LNCaP clone FGC (cell line): ENCODE measurements at regions not wholly inside any gene's neighbourhood (a gene's known extent, or its start where the extent isn't known, plus 50 kb on each side); places are given as distances from the start of the nearest gene placed in this dataset.

Experiments
- DNase-seq: peaks from one replicate; pipeline ENCODE4 v3.0.0-alpha.2; 2011; ENCODE audit warnings: low read depth
- H3K4me3 ChIP-seq: 2 replicates; pipeline ENCODE4 v1.5.1; 2011; ENCODE audit warnings: mild to moderate bottlenecking, low read depth, low read length, control low read depth
- TF ChIP-seq, protein P1 (sequence below): IDR thresholded peaks from 2 replicates; pipeline ENCODE4 v1.5.1; 2012; ENCODE audit warnings: mild to moderate bottlenecking; ENCODE audit not compliant: control insufficient read depth, insufficient read depth; ENCODE audit errors: extremely low read depth

DNA sequence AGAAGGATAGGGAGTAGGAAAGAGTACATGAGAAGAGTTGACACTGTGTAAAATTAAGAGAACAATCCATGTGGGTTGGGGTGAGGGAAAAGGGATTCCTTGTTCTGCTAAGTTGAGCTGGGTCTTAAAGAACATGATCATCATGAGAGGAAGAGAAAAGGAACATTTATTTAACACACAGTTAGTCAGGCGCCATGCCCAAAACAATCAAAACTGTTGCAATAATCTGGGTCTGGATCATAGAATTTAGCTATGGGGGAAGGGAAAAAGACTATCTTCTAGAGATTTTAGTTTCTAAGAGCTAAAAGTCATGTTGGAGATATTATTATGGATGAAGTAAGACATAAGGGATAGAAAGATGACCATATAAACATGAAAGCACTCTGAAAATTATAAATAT is 178.9 kb downstream of the SEM1 start:
- no peak for DNase-seq
- TF ChIP-seq, protein P1, sequence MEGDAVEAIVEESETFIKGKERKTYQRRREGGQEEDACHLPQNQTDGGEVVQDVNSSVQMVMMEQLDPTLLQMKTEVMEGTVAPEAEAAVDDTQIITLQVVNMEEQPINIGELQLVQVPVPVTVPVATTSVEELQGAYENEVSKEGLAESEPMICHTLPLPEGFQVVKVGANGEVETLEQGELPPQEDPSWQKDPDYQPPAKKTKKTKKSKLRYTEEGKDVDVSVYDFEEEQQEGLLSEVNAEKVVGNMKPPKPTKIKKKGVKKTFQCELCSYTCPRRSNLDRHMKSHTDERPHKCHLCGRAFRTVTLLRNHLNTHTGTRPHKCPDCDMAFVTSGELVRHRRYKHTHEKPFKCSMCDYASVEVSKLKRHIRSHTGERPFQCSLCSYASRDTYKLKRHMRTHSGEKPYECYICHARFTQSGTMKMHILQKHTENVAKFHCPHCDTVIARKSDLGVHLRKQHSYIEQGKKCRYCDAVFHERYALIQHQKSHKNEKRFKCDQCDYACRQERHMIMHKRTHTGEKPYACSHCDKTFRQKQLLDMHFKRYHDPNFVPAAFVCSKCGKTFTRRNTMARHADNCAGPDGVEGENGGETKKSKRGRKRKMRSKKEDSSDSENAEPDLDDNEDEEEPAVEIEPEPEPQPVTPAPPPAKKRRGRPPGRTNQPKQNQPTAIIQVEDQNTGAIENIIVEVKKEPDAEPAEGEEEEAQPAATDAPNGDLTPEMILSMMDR: no peak
- H3K4me3 ChIP-seq: no peak overlapping the region

DNA sequence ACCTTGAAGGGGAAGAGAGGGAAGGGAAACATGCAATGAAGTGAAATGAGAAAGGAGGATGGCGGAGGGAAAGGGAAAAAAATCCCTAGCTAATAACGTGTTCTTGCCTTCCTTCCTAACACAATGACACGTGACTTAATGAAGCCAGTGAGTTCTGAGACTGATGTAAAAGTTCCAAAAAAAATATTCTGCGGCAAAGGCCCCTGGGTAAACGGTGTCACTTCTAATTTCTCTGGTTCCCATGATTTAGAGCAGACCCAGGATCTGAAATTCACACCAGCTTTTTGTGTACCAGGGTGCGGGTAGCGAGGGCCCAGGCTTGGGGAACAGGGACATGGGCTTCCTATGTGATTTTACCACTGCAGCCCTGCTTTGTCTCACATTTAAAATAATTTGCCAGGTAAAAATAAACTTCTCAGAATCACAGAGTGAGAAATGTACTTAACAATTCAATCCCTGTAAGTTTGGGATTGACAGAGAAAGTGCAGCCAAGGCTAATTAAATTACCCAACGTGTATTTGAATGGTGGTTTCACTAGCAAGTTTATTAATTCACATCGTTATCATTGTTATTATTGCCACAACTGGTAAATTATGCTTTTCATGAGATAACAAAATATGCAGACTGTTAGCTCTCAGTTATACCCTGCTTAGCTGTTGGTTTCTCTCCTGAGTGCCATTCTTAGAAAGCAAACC is 182.4 kb downstream of the SEM1 start:
- no peak overlapping the region for H3K4me3 ChIP-seq
- TF ChIP-seq, protein P1: no peak
- DNase-seq: no peak

DNA sequence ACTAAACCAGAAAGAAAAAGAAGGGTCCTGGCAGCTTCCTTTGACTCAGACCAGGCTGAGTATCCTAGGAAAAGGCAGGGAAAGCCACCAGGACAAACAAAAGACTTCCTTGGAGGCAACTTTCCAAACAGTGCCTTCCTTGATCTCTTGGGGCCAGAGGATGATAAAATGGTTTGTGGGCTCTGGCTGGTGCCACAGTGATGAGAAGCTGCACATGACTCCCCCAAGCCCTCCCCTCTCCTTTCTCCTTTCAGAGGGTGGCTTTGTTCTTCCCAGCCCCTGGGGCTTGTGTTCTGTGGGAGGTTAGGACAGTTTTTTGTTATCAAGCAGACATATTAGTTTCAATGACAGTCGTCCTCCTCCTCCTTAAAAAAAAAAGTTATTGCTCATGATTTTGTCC is 183.2 kb downstream of the SEM1 start:
- no peak for DNase-seq
- TF ChIP-seq, protein P1: no peak
- H3K4me3 ChIP-seq: no peak overlapping the region

GRCh38 chr7:96521068-96521894 is 188.4 kb downstream of the SEM1 start:
- DNase-seq: no peak
- no peak overlapping the region for H3K4me3 ChIP-seq
- TF ChIP-seq, protein P1: no peak

- TF ChIP-seq, protein P1: no peak
- no peak overlapping the region for H3K4me3 ChIP-seq
- peak; percentile 95 for DNase-seq
Measured at GRCh38 chr7:96508371-96508770, 186.5 kb upstream of the SLC25A13 start.

GRCh38 chr7:96503597-96503996 is 181.7 kb upstream of the SLC25A13 start:
- H3K4me3 ChIP-seq: no peak overlapping the region
- TF ChIP-seq, protein P1: no peak
- DNase-seq: no peak
